D721Med (cell line): ENCODE measurements at regions not wholly inside any gene's neighbourhood (a gene's known extent, or its start where the extent isn't known, plus 50 kb on each side); places are given as distances from the start of the nearest gene placed in this dataset.

ENCODE experiments used
- DNase-seq: peaks from one replicate; pipeline ENCODE4 v3.0.0; 2011; ENCODE audit warnings: low spot score; ENCODE audit not compliant: insufficient read length
- FAIRE-seq: peaks from 2 replicates; lab custom pipeline; 2011; peaks lifted over from hg19 to GRCh38; lab: Jason Lieb, UNC
- TF ChIP-seq, protein P1 (sequence below): IDR thresholded peaks from 2 replicates; pipeline ENCODE4 v1.5.1; 2012; ENCODE audit warnings: mild to moderate bottlenecking, control low read depth; ENCODE audit not compliant: insufficient read depth; ENCODE audit errors: missing control alignments

DNA sequence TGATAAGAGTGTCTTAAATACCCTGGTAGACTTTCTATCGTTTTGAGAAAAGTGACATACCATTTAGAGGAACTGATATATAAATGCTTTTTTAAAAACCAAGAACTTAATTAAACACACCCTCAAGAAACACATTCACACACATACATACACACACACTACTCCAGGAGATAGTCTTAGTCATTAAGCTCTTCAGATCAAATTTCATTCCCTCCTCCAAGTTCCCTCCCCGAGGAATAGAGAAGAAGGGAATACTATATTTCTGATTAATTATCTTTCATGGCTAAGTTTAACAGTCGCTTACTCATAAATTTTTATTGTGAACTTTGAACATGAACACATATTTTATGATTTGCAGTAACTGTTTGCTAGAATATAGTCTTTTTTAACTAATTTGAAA lies 1109.5 kb downstream of the SLITRK1 start:
- TF ChIP-seq, protein P1, sequence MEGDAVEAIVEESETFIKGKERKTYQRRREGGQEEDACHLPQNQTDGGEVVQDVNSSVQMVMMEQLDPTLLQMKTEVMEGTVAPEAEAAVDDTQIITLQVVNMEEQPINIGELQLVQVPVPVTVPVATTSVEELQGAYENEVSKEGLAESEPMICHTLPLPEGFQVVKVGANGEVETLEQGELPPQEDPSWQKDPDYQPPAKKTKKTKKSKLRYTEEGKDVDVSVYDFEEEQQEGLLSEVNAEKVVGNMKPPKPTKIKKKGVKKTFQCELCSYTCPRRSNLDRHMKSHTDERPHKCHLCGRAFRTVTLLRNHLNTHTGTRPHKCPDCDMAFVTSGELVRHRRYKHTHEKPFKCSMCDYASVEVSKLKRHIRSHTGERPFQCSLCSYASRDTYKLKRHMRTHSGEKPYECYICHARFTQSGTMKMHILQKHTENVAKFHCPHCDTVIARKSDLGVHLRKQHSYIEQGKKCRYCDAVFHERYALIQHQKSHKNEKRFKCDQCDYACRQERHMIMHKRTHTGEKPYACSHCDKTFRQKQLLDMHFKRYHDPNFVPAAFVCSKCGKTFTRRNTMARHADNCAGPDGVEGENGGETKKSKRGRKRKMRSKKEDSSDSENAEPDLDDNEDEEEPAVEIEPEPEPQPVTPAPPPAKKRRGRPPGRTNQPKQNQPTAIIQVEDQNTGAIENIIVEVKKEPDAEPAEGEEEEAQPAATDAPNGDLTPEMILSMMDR: no peak
- FAIRE-seq (no peak), DNase-seq (no peak)

DNA sequence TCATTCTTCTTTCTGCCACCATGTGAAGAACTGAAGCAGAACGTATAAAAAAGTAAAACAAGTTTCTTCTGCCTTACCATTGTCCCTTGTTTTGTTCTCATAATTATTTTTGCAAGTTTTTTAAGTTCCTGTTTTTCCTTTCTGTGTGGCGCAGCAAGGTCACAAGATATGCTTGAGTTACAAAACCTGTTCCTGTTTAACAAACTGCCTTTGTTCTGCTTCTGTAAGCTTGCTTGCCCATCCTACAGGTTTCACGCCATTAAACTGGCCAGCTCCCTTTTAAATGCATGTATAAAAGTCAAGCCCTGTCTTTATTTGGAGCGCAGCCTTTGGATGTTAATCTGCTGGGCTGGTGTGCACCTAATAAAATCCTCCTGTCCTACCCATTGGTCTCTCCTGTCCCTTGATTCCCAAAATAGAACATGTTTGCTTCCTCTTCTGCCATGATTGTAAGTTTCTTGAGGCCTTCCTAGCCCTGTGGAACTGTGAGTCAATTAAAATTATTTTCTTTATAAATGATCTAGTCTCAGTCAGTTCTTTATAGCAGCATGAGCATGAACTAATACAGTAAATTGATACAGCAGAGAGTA lies 1115.4 kb downstream of the SLITRK1 start:
- no peak for FAIRE-seq
- no peak for DNase-seq
- TF ChIP-seq, protein P1: no peak

DNA sequence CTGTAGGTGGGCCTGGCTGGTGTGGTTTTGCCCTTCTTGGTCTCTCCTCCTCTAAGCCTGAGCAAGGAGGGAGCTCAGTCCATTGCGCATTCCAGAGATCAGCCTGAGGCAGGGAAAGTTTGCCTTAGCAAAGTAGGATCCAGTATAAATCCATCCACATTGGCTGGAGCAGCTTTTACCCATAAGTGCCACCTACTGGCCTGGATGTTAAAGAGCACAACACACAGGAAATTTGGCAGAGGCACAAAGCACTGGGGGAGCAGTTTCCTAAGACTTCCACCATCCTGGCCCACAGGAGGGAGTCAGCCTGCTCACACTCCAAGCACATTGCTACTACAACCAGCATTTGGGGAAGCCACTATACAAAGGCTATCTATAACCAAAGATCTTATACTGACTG lies 1124.2 kb downstream of the SLITRK1 start:
- DNase-seq: no peak
- TF ChIP-seq, protein P1: peak; percentile 17
- FAIRE-seq: no peak

DNA sequence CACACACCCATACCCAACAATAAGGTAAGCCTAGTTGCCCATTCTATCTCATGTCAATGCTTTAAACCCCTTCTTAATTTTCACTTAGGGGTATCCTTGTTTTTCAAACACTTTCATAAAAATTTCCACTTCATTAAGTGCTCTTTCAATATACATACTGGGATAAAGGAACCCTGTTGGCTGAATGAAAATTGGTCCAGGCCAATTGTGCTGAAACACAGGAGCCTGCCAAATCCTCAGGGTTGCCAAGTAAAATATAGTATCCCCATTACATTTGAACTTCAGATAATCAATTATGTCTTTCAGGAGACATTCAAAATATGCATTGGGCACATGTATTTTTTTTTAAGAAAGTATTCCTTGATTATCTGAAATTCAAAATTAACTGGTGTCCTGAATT lies 1131.1 kb downstream of the SLITRK1 start:
- no peak for DNase-seq
- FAIRE-seq: no peak
- TF ChIP-seq, protein P1: no peak

DNA sequence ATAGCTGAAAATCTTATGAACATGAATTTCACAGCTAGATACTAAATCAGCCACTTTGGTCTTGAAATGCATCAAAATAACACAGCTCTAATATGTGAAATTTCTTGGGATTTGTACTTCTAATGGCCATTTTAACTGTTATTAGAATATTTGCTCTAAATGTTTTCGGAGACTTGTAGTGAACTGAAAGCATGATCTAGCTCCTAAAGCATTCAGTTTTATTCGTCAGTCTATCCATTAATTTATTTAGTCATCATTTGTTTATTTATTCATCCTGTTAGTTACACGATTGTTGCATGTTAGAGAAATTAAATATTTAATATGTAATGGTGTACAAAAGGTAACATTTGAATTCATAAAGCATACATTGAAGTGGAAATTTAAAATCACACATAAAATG lies 1132.7 kb downstream of the SLITRK1 start:
- TF ChIP-seq, protein P1: no peak
- no peak for FAIRE-seq
- no peak for DNase-seq

DNA sequence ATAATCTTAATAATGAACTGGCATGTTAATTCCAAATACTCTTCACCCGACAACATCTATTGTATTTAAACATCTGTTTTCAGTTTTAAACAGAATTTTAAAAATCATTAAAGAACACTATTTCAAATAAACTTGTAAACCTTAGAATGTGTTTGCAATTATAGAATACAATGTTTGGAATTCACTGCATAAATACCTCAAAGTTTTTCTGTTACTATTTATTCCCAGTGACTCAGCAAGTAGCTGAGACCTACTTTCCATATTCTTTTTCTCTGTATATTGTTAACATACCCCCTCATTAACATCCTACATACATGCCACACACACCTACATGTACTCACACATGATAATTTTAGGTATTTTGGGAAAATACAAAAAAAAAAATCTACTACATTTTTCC lies 1134.3 kb downstream of the SLITRK1 start:
- TF ChIP-seq, protein P1: no peak
- FAIRE-seq: no peak
- DNase-seq: no peak

DNA sequence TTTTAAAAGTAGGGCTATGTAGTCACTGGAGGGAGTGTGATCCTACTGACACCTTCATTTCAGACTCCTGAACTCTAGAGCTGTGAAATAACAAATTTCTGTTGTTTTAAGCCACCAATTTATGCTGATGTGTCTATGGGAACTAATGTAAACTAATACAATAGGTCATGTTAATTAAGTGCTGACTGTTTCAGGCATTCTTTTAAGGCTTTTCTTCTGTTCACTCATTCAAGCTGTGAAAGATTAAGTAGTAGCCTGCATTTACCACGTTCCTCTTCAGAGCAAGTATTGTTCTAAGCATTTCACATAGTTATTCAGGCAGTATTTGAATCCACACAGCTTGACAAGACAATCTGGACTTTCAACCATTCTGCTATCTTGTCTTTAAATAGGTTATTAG lies 1135.0 kb downstream of the SLITRK1 start:
- TF ChIP-seq, protein P1: no peak
- DNase-seq: no peak
- FAIRE-seq: no peak
